ENCODE measurements at regions not wholly inside any gene's neighbourhood (a gene's known extent, or its start where the extent isn't known, plus 50 kb on each side); places are given as distances from the start of the nearest gene placed in this dataset.

GRCh38 chr13:103133556-103133955 lies 67.3 kb upstream of the SLC10A2 start:
- peaks cover 37% of the 10 kb centered on the region for H3K27me3 ChIP-seq (ENCODE audit: low read length)
- no peaks in the 10 kb centered on the region for H3K4me1 ChIP-seq (ENCODE audit: insufficient read depth, low read length)
- TF ChIP-seq CTCF (conservative IDR thresholded peaks at IDR 0.05; ENCODE audit: low read depth, low read length) (no peak), EZH2 (IDR thresholded peaks at IDR 0.05; ENCODE audit: low read length, unreplicated experiment) (no peak)
- no peak overlapping the region for H3K4me3 ChIP-seq (ENCODE audit: low read length)
- no peaks in the 10 kb centered on the region for H3F3A ChIP-seq (ENCODE audit: low read length, unreplicated experiment)
- H3K4me2 ChIP-seq (ENCODE audit: low read length): no peak overlapping the region
- H3K9me3 ChIP-seq (ENCODE audit: low read length): no peaks in the 10 kb centered on the region
- H3K27ac ChIP-seq (ENCODE audit: low read length): no peak overlapping the region
- no peak overlapping the region for H3K9ac ChIP-seq (ENCODE audit: low read length)
- BruUV-seq (replicated peaks): no TSS peak
- no peaks in the 10 kb centered on the region for H3K9me2 ChIP-seq (replicated peaks; ENCODE audit: low read length)
- ChIA-PET POLR2A (ENCODE audit: unreplicated experiment) (no interaction called here), CTCF (no interaction called here)
- H4K20me1 ChIP-seq (ENCODE audit: low read length): no peaks in the 10 kb centered on the region
- H3K36me3 ChIP-seq (ENCODE audit: low read depth, low read length): no peaks in the 10 kb centered on the region
- H3K79me2 ChIP-seq (ENCODE audit: low read length): no peaks in the 10 kb centered on the region
- ATAC-seq (no peak), DNase-seq (no peak)
- intact Hi-C loops (cut with micrococcal nuclease): loop anchor here (5.0 kb wide), 1 partner anchor 166 kb away; no protein-coding TSS in a partner anchor
- H2AFZ ChIP-seq (ENCODE audit: low read length): no peak overlapping the region

GRCh38 chr13:103130681-103131210 lies 64.5 kb upstream of the SLC10A2 start:
- BruUV-seq (replicated peaks): no TSS peak
- TF ChIP-seq EZH2phosphoT487 (IDR thresholded peaks at IDR 0.05; ENCODE audit: borderline replicate concordance, low read length): no peak
- no peak for TF ChIP-seq CTCF (conservative IDR thresholded peaks at IDR 0.05; ENCODE audit: low read depth, low read length)
- TF ChIP-seq EZH2 (IDR thresholded peaks at IDR 0.05; ENCODE audit: low read length, unreplicated experiment): no peak
- Histone ChIP-seq H3K9me2 (replicated peaks; ENCODE audit: low read length) (no peaks in the 10 kb centered on the region), H3K4me1 (ENCODE audit: insufficient read depth, low read length) (no peaks in the 10 kb centered on the region), H3K79me2 (ENCODE audit: low read length) (no peaks in the 10 kb centered on the region), H3K9ac (ENCODE audit: low read length) (no peak overlapping the region), H3K9me3 (ENCODE audit: low read length) (no peaks in the 10 kb centered on the region), H4K20me1 (ENCODE audit: low read length) (no peaks in the 10 kb centered on the region), H3K4me2 (ENCODE audit: low read length) (no peak overlapping the region), H3K36me3 (ENCODE audit: low read depth, low read length) (no peaks in the 10 kb centered on the region), H3K4me3 (ENCODE audit: low read length) (no peak overlapping the region), H3F3A (ENCODE audit: low read length, unreplicated experiment) (no peaks in the 10 kb centered on the region), H3K27me3 (ENCODE audit: low read length) (peaks cover 53% of the 10 kb centered on the region), H2AFZ (ENCODE audit: low read length) (no peak overlapping the region), H3K27ac (ENCODE audit: low read length) (no peak overlapping the region)
- intact Hi-C loops (cut with micrococcal nuclease): loop anchor here (5.0 kb wide), 1 partner anchor 163 kb away; no protein-coding TSS in a partner anchor
- ATAC-seq: no peak
- DNase-seq: no peak
- POLR2A ChIA-PET (ENCODE audit: unreplicated experiment): no interaction called here
- CTCF ChIA-PET: no interaction called here

GRCh38 chr13:103130146-103130545 lies 63.9 kb upstream of the SLC10A2 start:
- ChIA-PET POLR2A (ENCODE audit: unreplicated experiment) (interaction anchor here (0.6 kb wide), 1 partner anchor 200 kb away, joined by 3 read pairs; no protein-coding TSS in a partner anchor), CTCF (no interaction called here)
- Histone ChIP-seq H3K9ac (ENCODE audit: low read length) (no peak overlapping the region), H3K79me2 (ENCODE audit: low read length) (no peaks in the 10 kb centered on the region), H3K4me3 (ENCODE audit: low read length) (no peak overlapping the region), H3K4me1 (ENCODE audit: insufficient read depth, low read length) (no peaks in the 10 kb centered on the region), H3K4me2 (ENCODE audit: low read length) (no peak overlapping the region), H3F3A (ENCODE audit: low read length, unreplicated experiment) (no peaks in the 10 kb centered on the region), H3K27me3 (ENCODE audit: low read length) (peaks cover 47% of the 10 kb centered on the region), H4K20me1 (ENCODE audit: low read length) (no peaks in the 10 kb centered on the region), H2AFZ (ENCODE audit: low read length) (no peak overlapping the region), H3K9me2 (replicated peaks; ENCODE audit: low read length) (no peaks in the 10 kb centered on the region), H3K36me3 (ENCODE audit: low read depth, low read length) (no peaks in the 10 kb centered on the region), H3K27ac (ENCODE audit: low read length) (no peak overlapping the region), H3K9me3 (ENCODE audit: low read length) (no peaks in the 10 kb centered on the region)
- TF ChIP-seq EZH2phosphoT487 (IDR thresholded peaks at IDR 0.05; ENCODE audit: borderline replicate concordance, low read length): no peak
- no peak for TF ChIP-seq EZH2 (IDR thresholded peaks at IDR 0.05; ENCODE audit: low read length, unreplicated experiment)
- TF ChIP-seq CTCF (conservative IDR thresholded peaks at IDR 0.05; ENCODE audit: low read depth, low read length): no peak
- no TSS peak for BruUV-seq (replicated peaks)
- ATAC-seq: no peak
- no peak for DNase-seq
- intact Hi-C loops (cut with micrococcal nuclease): loop anchor here (5.0 kb wide), 1 partner anchor 163 kb away; no protein-coding TSS in a partner anchor
